Spleen (tissue), 11 donors: ENCODE measurements at regions not wholly inside any gene's neighbourhood (a gene's known extent, or its start where the extent isn't known, plus 50 kb on each side); places are given as distances from the start of the nearest gene placed in this dataset.

Experiments used
- DNase-seq: peaks from one replicate; pipeline ENCODE4 v3.0.0-alpha.2; 2020
- H3K27ac ChIP-seq, 8 donors: fragments of 200-600 bp; sonication (generic) in 7 of 8; 1 replicate in 4 of 8; 2 replicates in 4 of 8; pipeline versions ENCODE4 v1.5.0 to v1.8.0; 2016 to 2021; ENCODE audit warnings: inconsistent platforms in 4 of 8, mild to moderate bottlenecking in 4 of 8, moderate library complexity in 1 of 8
- H3K27me3 ChIP-seq, 7 donors: fragments of 200-600 bp; sonication (generic) in 6 of 7; replicated peaks in 1 of 7; 1 replicate in 4 of 7; 2 replicates in 3 of 7; pipeline versions ENCODE4 v1.5.0 to v1.8.0; 2016 to 2021; ENCODE audit warnings: inconsistent platforms in 3 of 7, mild to moderate bottlenecking in 1 of 7
- H3K36me3 ChIP-seq, 6 donors: fragments of 200-600 bp; sonication (generic) in 5 of 6; 1 replicate in 4 of 6; 2 replicates in 2 of 6; pipeline versions ENCODE4 v1.5.0 to v1.8.0; 2016 to 2021; ENCODE audit warnings: inconsistent platforms in 2 of 6
- H3K4me1 ChIP-seq, 6 donors: fragments of 200-600 bp; sonication (generic) in 5 of 6; 1 replicate in 3 of 6; 2 replicates in 3 of 6; pipeline versions ENCODE4 v1.5.0 to v1.8.0; 2016 to 2021; ENCODE audit warnings: inconsistent platforms in 3 of 6
- H3K4me3 ChIP-seq, 8 donors: fragments of 200-600 bp; sonication (generic) in 7 of 8; 1 replicate in 4 of 8; 2 replicates in 4 of 8; pipeline versions ENCODE4 v1.5.0 to v1.8.0; 2016 to 2021; ENCODE audit warnings: inconsistent platforms in 4 of 8, mild to moderate bottlenecking in 4 of 8, moderate library complexity in 2 of 8
- H3K9me3 ChIP-seq, 8 donors: fragments of 200-600 bp; sonication (generic) in 7 of 8; 1 replicate in 4 of 8; 2 replicates in 4 of 8; pipeline versions ENCODE4 v1.5.0 to v1.8.0; 2016 to 2021; ENCODE audit warnings: inconsistent platforms in 4 of 8
- CTCF ChIP-seq, 11 experiments: fragments of 200-600 bp in 7 of 11; fragments of 450-650 bp in 4 of 11; sonication (generic) in 4 of 11; IDR thresholded peaks in 8 of 11; conservative IDR thresholded peaks in 3 of 11; 1 replicate in 7 of 11; 2 replicates in 4 of 11; pipeline versions ENCODE4 v1.4.0 to v1.8.0; 2016 to 2021; ENCODE audit warnings: antibody characterized with exemption in 11 of 11, inconsistent platforms in 4 of 11, mild to moderate bottlenecking in 1 of 11
- POLR2A ChIP-seq, 3 donors: fragments of 450-650 bp; IDR thresholded peaks; one replicate each; pipeline ENCODE4 v1.5.1; 2017; ENCODE audit warnings: antibody characterized with exemption in 3 of 3, mild to moderate bottlenecking in 1 of 3
- POLR2AphosphoS5 ChIP-seq, 3 donors: sonication (generic); formaldehyde crosslinking; IDR thresholded peaks; one replicate each; pipeline ENCODE4 v1.5.1; 2017; ENCODE audit warnings: antibody characterized with exemption in 3 of 3
- WGBS, 5 donors: extraction: QIAGEN DNeasy Blood & Tissue Kit in 3 of 5; methylation state at CpG; one replicate each; pipeline versions ENCODE4 v1.1.5 to v1.1.7; 2013 to 2018; 5-methylcytosine and 5-hydroxymethylcytosine counted together
- intact Hi-C: fragments of 100-400 bp; cut with DNase I; formaldehyde crosslinking; loops from one replicate; pipeline ENCODE4 v1.15.0; 2023; ENCODE audit warnings: low total_unique reads
- donor health status: healthy with polysubstance abuse.
- donor health status: DM: no; HTN: no; CAD: no; lungs with moderate emphysema.
- donor health status: DM: no; HTN: no; CAD: no.
- donor health status: Bipolar disorder and iron deficiency.
- donor health status: healthy.
- donor health status: DM: no; HTN: no; CAD: no.
- donor health status: DM: yes; HTN: yes; CAD: no.

GRCh38 chr6:84421031-84421430 lies 193.6 kb upstream of the CEP162 start:
- Histone ChIP-seq H3K9me3 (no peaks in the 10 kb centered on the region), H3K36me3 (no peaks in the 10 kb centered on the region), H3K27me3 (peaks cover 0 to 27% (median 0%) of the 10 kb centered on the region in 7 donors), H3K27ac (no peak overlapping the region), H3K4me1 (no peaks in the 10 kb centered on the region), H3K4me3 (no peak overlapping the region)
- DNase-seq, result no peak
- WGBS, 5 donors, result 50 to 58% (median 53%) methylated on average over 5 of the region's 5 CpGs
- intact Hi-C loops, result no loop called here
- TF ChIP-seq POLR2AphosphoS5 (IDR thresholded peaks at IDR 0.05) (no peak), CTCF (IDR thresholded peaks at IDR 0.05 in 8 of 11, conservative IDR thresholded peaks at IDR 0.05 in 3 of 11) (no peak), POLR2A (IDR thresholded peaks at IDR 0.05) (no peak)

- 56 to 82% (median 75%) methylated on average over 3 of the region's 3 CpGs for WGBS, 5 donors
- intact Hi-C loops, result no loop called here
- H3K36me3 ChIP-seq, result no peaks in the 10 kb centered on the region
- DNase-seq, result no peak
- TF ChIP-seq POLR2A (IDR thresholded peaks at IDR 0.05) (no peak), CTCF (IDR thresholded peaks at IDR 0.05 in 8 of 11, conservative IDR thresholded peaks at IDR 0.05 in 3 of 11) (no peak), POLR2AphosphoS5 (IDR thresholded peaks at IDR 0.05) (no peak)
- no peak overlapping the region for H3K4me3 ChIP-seq
- no peak overlapping the region for H3K27ac ChIP-seq
- no peaks in the 10 kb centered on the region for H3K4me1 ChIP-seq
- no peaks in the 10 kb centered on the region for H3K9me3 ChIP-seq
- H3K27me3 ChIP-seq, result peaks cover 0 to 12% (median 0%) of the 10 kb centered on the region in 7 donors
Measured at GRCh38 chr6:84417260-84417659, 189.8 kb upstream of the CEP162 start.

- no peaks in the 10 kb centered on the region for H3K9me3 ChIP-seq
- H3K27ac ChIP-seq, result no peak overlapping the region
- peaks cover 0 to 3% (median 0%) of the 10 kb centered on the region in 7 donors for H3K27me3 ChIP-seq
- intact Hi-C loops, result no loop called here
- no peak overlapping the region for H3K4me3 ChIP-seq
- H3K4me1 ChIP-seq, result no peaks in the 10 kb centered on the region
- DNase-seq, result no peak
- WGBS, 5 donors, result 85 to 96% (median 88%) methylated on average over 2 of the region's 2 CpGs
- TF ChIP-seq CTCF (IDR thresholded peaks at IDR 0.05 in 8 of 11, conservative IDR thresholded peaks at IDR 0.05 in 3 of 11) (no peak), POLR2AphosphoS5 (IDR thresholded peaks at IDR 0.05) (no peak), POLR2A (IDR thresholded peaks at IDR 0.05) (no peak)
- no peaks in the 10 kb centered on the region for H3K36me3 ChIP-seq
Measured at GRCh38 chr6:84416043-84416657, 188.7 kb upstream of the CEP162 start.

- no peaks in the 10 kb centered on the region for H3K27me3 ChIP-seq
- no peak for TF ChIP-seq POLR2AphosphoS5 (IDR thresholded peaks at IDR 0.05)
- TF ChIP-seq CTCF (IDR thresholded peaks at IDR 0.05 in 8 of 11, conservative IDR thresholded peaks at IDR 0.05 in 3 of 11), result no peak
- TF ChIP-seq POLR2A (IDR thresholded peaks at IDR 0.05), result no peak
- no peaks in the 10 kb centered on the region for H3K9me3 ChIP-seq
- no peaks in the 10 kb centered on the region for H3K4me1 ChIP-seq
- H3K27ac ChIP-seq, result no peak overlapping the region
- no peak for DNase-seq
- intact Hi-C loops, result no loop called here
- no peaks in the 10 kb centered on the region for H3K36me3 ChIP-seq
- H3K4me3 ChIP-seq, result no peak overlapping the region
- WGBS, 5 donors, result 64 to 71% (median 65%) methylated on average over 6 of the region's 6 CpGs
Measured at GRCh38 chr6:84415517-84415916, 188.1 kb upstream of the CEP162 start.
